Osteoblast (primary cell): ENCODE measurements at regions not wholly inside any gene's neighbourhood (a gene's known extent, or its start where the extent isn't known, plus 50 kb on each side); places are given as distances from the start of the nearest gene placed in this dataset.
A peak's percentile ranks its signal among the peaks of the same experiment; 100 is the strongest.

Experiments
- DNase-seq: peaks from one replicate; pipeline ENCODE4 v3.0.0; 2011; ENCODE audit warnings: low spot score, mixed read lengths; ENCODE audit not compliant: insufficient read length; ENCODE audit errors: missing footprints
- H2AFZ ChIP-seq: 2 replicates; pipeline ENCODE4 v1.6.0; 2011; ENCODE audit warnings: mild to moderate bottlenecking, low read length
- H3K27ac ChIP-seq: 2 replicates; pipeline ENCODE4 v1.5.1; 2011; ENCODE audit warnings: mild to moderate bottlenecking, low read depth, low read length, moderate library complexity
- H3K27me3 ChIP-seq: 2 replicates; pipeline ENCODE4 v1.6.0; 2012; ENCODE audit warnings: mild to moderate bottlenecking, control low read depth, inconsistent platforms, low read length, moderate library complexity; ENCODE audit not compliant: insufficient read depth
- H3K36me3 ChIP-seq: 2 replicates; pipeline ENCODE4 v1.5.1; 2011; ENCODE audit warnings: mild to moderate bottlenecking, low read length, control low read depth, moderate library complexity; ENCODE audit not compliant: insufficient read depth
- H3K4me1 ChIP-seq: 2 replicates; pipeline ENCODE4 v1.5.1; 2011; ENCODE audit warnings: mild to moderate bottlenecking, low read length, control low read depth, moderate library complexity; ENCODE audit not compliant: insufficient read depth
- H3K4me2 ChIP-seq: 2 replicates; pipeline ENCODE4 v1.6.0; 2011; ENCODE audit warnings: mild to moderate bottlenecking, low read length; ENCODE audit not compliant: insufficient read depth
- H3K4me3 ChIP-seq: fragments of 200-600 bp; sonication (generic); 3 replicates; pipeline ENCODE4 v1.5.1; 2012; ENCODE audit warnings: mild to moderate bottlenecking, low read length, inconsistent platforms; ENCODE audit not compliant: insufficient read depth
- H3K79me2 ChIP-seq: 2 replicates; pipeline ENCODE4 v1.6.0; 2012; ENCODE audit warnings: mild to moderate bottlenecking, low read length, control low read depth, inconsistent platforms; ENCODE audit not compliant: insufficient read depth
- H3K9me3 ChIP-seq: 2 replicates; pipeline ENCODE4 v1.5.1; 2011; ENCODE audit warnings: low read depth, low read length, control low read depth
- H4K20me1 ChIP-seq: 2 replicates; pipeline ENCODE4 v1.6.0; 2012; ENCODE audit warnings: mild to moderate bottlenecking, low read length, control low read depth; ENCODE audit not compliant: insufficient read depth
- TF ChIP-seq, protein P1 (sequence below): IDR thresholded peaks from 2 replicates; pipeline ENCODE4 v1.5.1; 2011; ENCODE audit warnings: mild to moderate bottlenecking, low read depth, low read length, moderate library complexity; ENCODE audit errors: extremely low read depth

DNA sequence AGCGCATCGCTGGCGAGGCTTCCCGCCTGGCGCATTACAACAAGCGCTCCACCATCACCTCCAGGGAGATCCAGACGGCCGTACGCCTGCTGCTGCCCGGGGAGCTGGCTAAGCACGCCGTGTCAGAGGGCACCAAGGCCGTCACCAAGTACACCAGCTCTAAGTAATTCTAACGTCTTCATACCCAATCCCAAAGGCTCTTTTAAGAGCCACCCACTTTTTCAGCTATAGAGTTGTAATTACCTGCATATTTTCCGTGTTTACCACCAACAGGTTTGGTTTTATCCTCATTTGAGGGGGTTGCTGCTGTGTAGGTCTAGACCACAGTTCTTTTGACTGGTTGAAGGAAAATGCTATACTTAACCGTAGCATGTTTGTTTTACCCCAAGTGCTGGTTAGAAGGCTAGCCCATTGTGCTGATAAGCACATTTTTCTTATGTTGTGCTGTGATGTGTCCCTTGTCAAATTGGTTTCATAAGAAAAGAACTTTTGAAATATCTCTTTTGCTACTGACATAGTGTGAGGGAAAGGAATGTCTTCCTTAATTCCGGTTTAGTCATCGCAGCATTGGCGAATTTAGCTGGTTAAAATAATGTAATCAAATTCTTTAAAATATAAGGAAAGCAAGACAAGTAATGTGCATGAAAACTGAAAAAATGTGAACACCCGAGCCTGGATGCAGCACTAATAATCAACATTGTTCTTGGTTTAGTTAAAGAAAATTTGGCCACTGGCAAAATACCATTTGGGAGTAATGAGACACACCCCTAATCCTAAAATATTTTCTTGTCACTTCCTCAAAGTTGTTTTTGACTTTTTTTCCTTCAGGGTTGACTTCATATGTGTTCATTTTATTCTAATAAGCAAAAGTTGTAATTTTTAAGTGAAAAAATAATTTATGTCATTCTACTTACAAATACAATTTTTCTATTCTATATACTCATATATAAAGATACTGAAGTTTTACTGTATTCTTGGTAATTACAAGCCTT lies 112.8 kb downstream of the HFE start:
- H3K4me1 ChIP-seq = peaks cover 21% of the 10 kb centered on the region
- H3K4me2 ChIP-seq = peak overlapping the region; percentile 96
- H3K27ac ChIP-seq = peak overlapping the region; percentile 93
- TF ChIP-seq, protein P1, sequence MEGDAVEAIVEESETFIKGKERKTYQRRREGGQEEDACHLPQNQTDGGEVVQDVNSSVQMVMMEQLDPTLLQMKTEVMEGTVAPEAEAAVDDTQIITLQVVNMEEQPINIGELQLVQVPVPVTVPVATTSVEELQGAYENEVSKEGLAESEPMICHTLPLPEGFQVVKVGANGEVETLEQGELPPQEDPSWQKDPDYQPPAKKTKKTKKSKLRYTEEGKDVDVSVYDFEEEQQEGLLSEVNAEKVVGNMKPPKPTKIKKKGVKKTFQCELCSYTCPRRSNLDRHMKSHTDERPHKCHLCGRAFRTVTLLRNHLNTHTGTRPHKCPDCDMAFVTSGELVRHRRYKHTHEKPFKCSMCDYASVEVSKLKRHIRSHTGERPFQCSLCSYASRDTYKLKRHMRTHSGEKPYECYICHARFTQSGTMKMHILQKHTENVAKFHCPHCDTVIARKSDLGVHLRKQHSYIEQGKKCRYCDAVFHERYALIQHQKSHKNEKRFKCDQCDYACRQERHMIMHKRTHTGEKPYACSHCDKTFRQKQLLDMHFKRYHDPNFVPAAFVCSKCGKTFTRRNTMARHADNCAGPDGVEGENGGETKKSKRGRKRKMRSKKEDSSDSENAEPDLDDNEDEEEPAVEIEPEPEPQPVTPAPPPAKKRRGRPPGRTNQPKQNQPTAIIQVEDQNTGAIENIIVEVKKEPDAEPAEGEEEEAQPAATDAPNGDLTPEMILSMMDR = no peak
- peaks cover 5% of the 10 kb centered on the region for H4K20me1 ChIP-seq
- peaks cover 6% of the 10 kb centered on the region for H3K79me2 ChIP-seq
- H3K27me3 ChIP-seq = no peaks in the 10 kb centered on the region
- DNase-seq = no peak
- H3K9me3 ChIP-seq = no peaks in the 10 kb centered on the region
- no peaks in the 10 kb centered on the region for H3K36me3 ChIP-seq
- H3K4me3 ChIP-seq = peak overlapping the region; percentile 82
- H2AFZ ChIP-seq = peak overlapping the region; percentile 89

DNA sequence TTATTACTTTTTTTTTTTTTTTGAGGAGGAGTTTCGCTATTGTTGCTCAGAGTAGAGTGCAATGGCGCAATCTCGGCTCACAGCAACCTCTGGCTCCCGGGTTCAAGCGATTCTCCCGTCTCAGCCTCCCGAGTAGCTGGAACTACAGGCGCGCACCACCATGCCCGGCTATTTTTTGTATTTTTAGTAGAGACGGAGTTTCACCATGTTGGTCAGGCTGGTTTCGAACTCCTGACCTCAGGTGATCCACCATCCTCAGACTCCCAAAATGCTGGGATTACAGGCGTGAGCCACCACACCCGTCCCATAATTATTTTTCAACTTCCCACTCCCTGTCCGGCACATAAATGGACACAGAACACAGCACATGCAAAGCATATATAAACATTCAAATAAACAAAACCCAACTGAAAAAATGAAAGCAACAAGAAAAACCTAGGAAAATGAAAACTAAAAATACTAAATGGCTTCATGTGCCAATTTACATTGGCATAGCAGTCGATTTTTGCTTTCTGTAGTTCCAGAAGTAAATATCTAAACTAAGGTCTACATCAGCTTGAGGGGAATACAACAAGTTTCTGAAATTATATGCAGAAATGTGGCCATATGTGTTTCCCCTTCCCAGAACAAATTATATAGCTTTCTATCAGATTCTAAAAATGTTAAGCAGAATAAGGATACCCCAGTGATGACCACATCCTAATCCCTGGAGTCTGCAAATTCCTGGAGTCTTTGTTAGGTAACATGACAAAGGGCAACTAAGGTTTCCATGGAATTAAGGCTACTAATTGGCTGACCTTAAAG lies 113.9 kb downstream of the HFE start:
- no peak overlapping the region for H3K27ac ChIP-seq
- H2AFZ ChIP-seq = no peak overlapping the region
- peaks cover 5% of the 10 kb centered on the region for H3K79me2 ChIP-seq
- H3K9me3 ChIP-seq = no peaks in the 10 kb centered on the region
- H4K20me1 ChIP-seq = peaks cover 5% of the 10 kb centered on the region
- DNase-seq = no peak
- no peak overlapping the region for H3K4me2 ChIP-seq
- H3K36me3 ChIP-seq = no peaks in the 10 kb centered on the region
- no peak overlapping the region for H3K4me3 ChIP-seq
- peaks cover 23% of the 10 kb centered on the region for H3K4me1 ChIP-seq
- no peaks in the 10 kb centered on the region for H3K27me3 ChIP-seq
- TF ChIP-seq, protein P1 = no peak

DNA sequence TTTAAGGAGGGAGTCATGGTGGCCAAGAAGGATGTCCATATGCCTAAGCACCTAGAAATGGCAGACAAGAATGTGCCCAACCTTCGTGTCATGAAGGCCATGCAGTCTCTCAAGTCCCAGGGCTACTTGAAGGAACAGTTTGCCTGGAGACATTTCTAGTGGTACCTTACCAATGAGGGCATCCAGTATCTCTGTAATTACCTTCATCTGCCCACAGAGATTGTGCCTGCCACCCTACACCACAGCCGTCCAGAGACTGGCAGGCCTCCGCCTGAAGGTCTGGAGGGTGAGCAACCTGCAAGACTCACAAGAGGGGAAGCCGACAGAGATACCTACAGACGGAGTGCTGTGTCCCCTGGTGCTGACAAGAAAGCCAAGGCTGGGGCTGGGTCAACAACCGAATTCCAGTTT lies 115.0 kb downstream of the HFE start:
- no peaks in the 10 kb centered on the region for H3K27me3 ChIP-seq
- peaks cover 24% of the 10 kb centered on the region for H3K4me1 ChIP-seq
- no peaks in the 10 kb centered on the region for H4K20me1 ChIP-seq
- H2AFZ ChIP-seq = no peak overlapping the region
- no peaks in the 10 kb centered on the region for H3K9me3 ChIP-seq
- DNase-seq = no peak
- H3K4me3 ChIP-seq = no peak overlapping the region
- TF ChIP-seq, protein P1 = no peak
- H3K27ac ChIP-seq = no peak overlapping the region
- no peaks in the 10 kb centered on the region for H3K36me3 ChIP-seq
- H3K79me2 ChIP-seq = no peaks in the 10 kb centered on the region
- no peak overlapping the region for H3K4me2 ChIP-seq
